K562 (cell line): ENCODE measurements at regions not wholly inside any gene's neighbourhood (a gene's known extent, or its start where the extent isn't known, plus 50 kb on each side); places are given as distances from the start of the nearest gene placed in this dataset.

ENCODE experiments used
- ATAC-seq: fragments of 200-7000 bp; cut with Tn5 transposase; 3 replicates; pipeline ENCODE4 v1.9.1; 2020; ENCODE audit warnings: moderate library complexity
- BruUV-seq: library from RNA; stranded (reverse); fragments of 400-500 nt; replicated peaks from 2 replicates; lab custom pipeline; 2021; lab: Mats Ljungman, UMichigan
- CTCF ChIA-PET: fragments of 300-600 bp; formaldehyde crosslinking; extraction: SDS; loops from one replicate; lab custom pipeline; 2021; ENCODE audit warnings: low intra/inter-chr PET ratio; lab: Yijun Ruan, JAX
- POLR2A ChIA-PET: fragments of 300-600, 350-650 bp; sonication (Branson Sonifier 250); formaldehyde crosslinking; extraction: SDS; loops from one replicate; lab custom pipeline; 2021; ENCODE audit warnings: antibody characterized with exemption, inconsistent platforms; lab: Yijun Ruan, JAX
- DNase-seq, 4 experiments: peaks; one replicate each; pipeline versions ENCODE4 v3.0.0 to v3.0.0-alpha.2; 2011 to 2018; ENCODE audit warnings: low spot score in 3 of 4, mixed read lengths in 3 of 4; ENCODE audit errors: extremely low read depth in 1 of 4
- FAIRE-seq: peaks from 2 replicates; lab custom pipeline; 2011; peaks lifted over from hg19 to GRCh38; lab: Jason Lieb, UNC
- H2AFZ ChIP-seq: 2 replicates; pipeline ENCODE4 v1.6.0; 2011; ENCODE audit warnings: low read depth, low read length, control low read depth, inconsistent platforms
- H3K27ac ChIP-seq: fragments of 200-600 bp; 3 replicates; pipeline ENCODE4 v1.8.0; 2011; ENCODE audit warnings: low read depth, mild to moderate bottlenecking, control low read depth, inconsistent platforms, low read length, moderate library complexity, mixed read lengths; ENCODE audit errors: extremely low read depth
- H3K27me3 ChIP-seq, 2 experiments: fragments of 300-600 bp in 1 of 2; 2 replicates in 1 of 2; 3 replicates in 1 of 2; pipeline versions ENCODE4 v1.6.0 to v1.8.0; 2011; ENCODE audit warnings: inconsistent platforms in 2 of 2, low read length in 2 of 2, mild to moderate bottlenecking in 1 of 2, mixed read lengths in 1 of 2, moderate library complexity in 1 of 2; ENCODE audit not compliant: control insufficient read depth in 2 of 2, insufficient read depth in 2 of 2
- H3K36me3 ChIP-seq: fragments of 300-600 bp; 3 replicates; pipeline ENCODE4 v1.8.0; 2011; ENCODE audit warnings: mild to moderate bottlenecking, low read length, inconsistent platforms; ENCODE audit not compliant: control insufficient read depth, insufficient read depth
- H3K4me1 ChIP-seq, 2 experiments: fragments of 200-600 bp in 1 of 2; replicated peaks in 1 of 2; 2 replicates in 1 of 2; 3 replicates in 1 of 2; pipeline versions ENCODE4 v1.5.1 to v1.8.0; 2011; ENCODE audit warnings: inconsistent platforms in 2 of 2, low read length in 2 of 2, mild to moderate bottlenecking in 1 of 2, mixed read lengths in 1 of 2, moderate library complexity in 1 of 2; ENCODE audit not compliant: control insufficient read depth in 2 of 2, insufficient read depth in 2 of 2
- H3K4me2 ChIP-seq: 2 replicates; pipeline ENCODE4 v1.6.1; 2011; ENCODE audit warnings: low read length, control low read depth, inconsistent platforms, mixed read lengths; ENCODE audit not compliant: insufficient read depth
- H3K4me3 ChIP-seq: fragments of 200-600 bp; sonication (generic), shearing (Covaris generic); 2 replicates; pipeline ENCODE4 v1.5.1; 2016; ENCODE audit warnings: control low read depth, inconsistent platforms
- H3K79me2 ChIP-seq: fragments of 200-600 bp; 3 replicates; pipeline ENCODE4 v1.8.0; 2011; ENCODE audit warnings: low read length, inconsistent platforms; ENCODE audit not compliant: control insufficient read depth, insufficient read depth
- H3K9ac ChIP-seq, 2 experiments: 2 replicates each; pipeline versions ENCODE4 v1.6.0 to v1.6.1; 2011; ENCODE audit warnings: low read depth in 2 of 2, low read length in 2 of 2, control low read depth in 1 of 2, inconsistent platforms in 1 of 2, mild to moderate bottlenecking in 1 of 2, mixed read lengths in 1 of 2; ENCODE audit not compliant: insufficient read depth in 1 of 2
- H3K9me1 ChIP-seq: one replicate; pipeline ENCODE4 v1.6.0; 2011; ENCODE audit warnings: inconsistent platforms, mild to moderate bottlenecking, low read length, moderate library complexity; ENCODE audit not compliant: control insufficient read depth, insufficient read depth
- H3K9me3 ChIP-seq: replicated peaks from 2 replicates; pipeline ENCODE4 v1.5.1; 2011; ENCODE audit warnings: low read depth, low read length, inconsistent platforms; ENCODE audit not compliant: control insufficient read depth, insufficient read depth
- H4K20me1 ChIP-seq: replicated peaks from 2 replicates; pipeline ENCODE4 v1.6.1; 2011; ENCODE audit warnings: low read length, inconsistent platforms, mixed read lengths; ENCODE audit not compliant: control insufficient read depth, insufficient read depth
- CEBPB ChIP-seq: fragments of 450-650 bp; IDR thresholded peaks from 2 replicates; pipeline ENCODE4 v1.6.1; 2016; ENCODE audit warnings: missing genetic modification characterization, missing compliant biosample characterization
- CEBPG ChIP-seq, 3 experiments: fragments of 200-800 bp in 1 of 3; sonication (Bioruptor generic) in 1 of 3; sonication (generic) in 1 of 3; formaldehyde crosslinking in 1 of 3; IDR thresholded peaks in 2 of 3; conservative IDR thresholded peaks in 1 of 3; 2 replicates each; pipeline versions ENCODE4 v1.6.1 to v1.8.0; 2016 to 2022; ENCODE audit warnings: missing compliant biosample characterization in 2 of 3, missing genetic modification characterization in 2 of 3, mild to moderate bottlenecking in 1 of 3, missing genetic modification reagents in 1 of 3
- NR2C2 ChIP-seq, 2 experiments: fragments of 200-800 bp in 1 of 2; sonication (Bioruptor generic) in 1 of 2; sonication (generic) in 1 of 2; formaldehyde crosslinking in 1 of 2; IDR thresholded peaks; 2 replicates each; pipeline versions ENCODE4 v1.6.1 to v1.8.0; 2016 to 2022; ENCODE audit warnings: mild to moderate bottlenecking in 1 of 2, missing compliant biosample characterization in 1 of 2, missing genetic modification characterization in 1 of 2, missing genetic modification reagents in 1 of 2
- RCOR1 ChIP-seq, 2 experiments: IDR thresholded peaks; 2 replicates each; pipeline ENCODE4 v1.6.1; 2012; ENCODE audit warnings: low read depth in 2 of 2, low read length in 2 of 2, borderline replicate concordance in 1 of 2, improper control_type of control experiment in 1 of 2
- WGBS: fragments of 100-300 bp; shearing (Covaris generic); methylation state at CpG from one replicate; pipeline ENCODE4 v1.1.6; 2016; ENCODE audit warnings: low coverage, mixed read lengths; ENCODE audit not compliant: insufficient coverage; ENCODE audit errors: missing lambda C conversion rate; 5-methylcytosine and 5-hydroxymethylcytosine counted together
- in situ Hi-C: fragments of 300-500 bp; cut with MboI; formaldehyde crosslinking; loops from 4 replicates; pipeline ENCODE4 v1.15.0; 2018; ENCODE audit warnings: inconsistent platforms, mixed read lengths
- intact Hi-C: fragments of 100-400 bp; cut with micrococcal nuclease; formaldehyde crosslinking; loops from 2 replicates; pipeline ENCODE4 v1.14.2; 2022

DNA sequence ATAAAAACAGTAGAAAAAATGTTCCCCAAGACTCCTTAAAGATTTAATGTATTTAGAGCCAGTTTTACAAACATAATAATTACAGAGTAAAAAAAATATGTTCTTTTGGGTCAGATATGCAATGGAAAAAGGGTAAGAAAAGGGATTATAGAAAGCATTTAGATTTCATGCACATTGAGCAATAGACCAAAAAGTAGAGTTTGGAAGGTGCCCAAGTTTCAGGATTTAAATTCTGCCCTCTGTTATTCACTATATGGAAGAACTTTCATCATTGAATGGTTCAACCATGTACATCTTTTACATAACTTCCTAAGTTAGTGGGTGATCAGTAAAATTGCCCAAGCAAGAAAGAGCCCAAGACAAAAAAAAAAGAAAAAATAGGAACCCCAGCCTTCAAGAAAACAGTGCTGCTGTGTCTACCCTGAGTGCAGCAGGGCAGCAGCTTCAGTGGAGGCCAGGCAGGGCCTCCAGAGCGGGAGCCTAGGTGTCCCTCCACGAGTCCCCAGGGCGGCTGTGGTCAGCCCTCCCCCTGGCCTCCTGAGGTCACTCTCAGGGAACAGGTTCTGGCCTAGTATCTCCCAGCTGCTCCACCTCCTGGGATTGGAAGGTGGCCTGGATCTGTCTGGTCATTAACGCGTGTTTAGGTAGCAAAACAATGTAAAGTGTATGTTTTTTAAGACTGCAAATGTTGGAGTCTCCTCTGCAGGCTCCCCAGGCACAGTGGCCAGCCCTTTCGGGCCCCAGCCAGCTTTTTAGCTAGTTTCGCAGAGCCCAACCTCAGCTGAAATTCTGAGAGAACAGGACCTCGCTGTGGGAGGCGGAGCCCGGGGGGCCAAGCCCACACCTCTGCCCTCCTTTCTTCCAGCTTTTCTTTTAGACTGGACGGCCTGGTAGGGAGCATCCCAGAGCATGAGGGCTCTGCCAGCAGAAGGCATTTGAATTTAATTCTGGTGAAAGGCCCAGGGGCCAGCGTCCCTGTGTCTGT lies 77.3 kb downstream of the TEX51 start:
- CTCF ChIA-PET = no interaction called here
- H2AFZ ChIP-seq = no peak overlapping the region

More for the DNA sequence above, 77.3 kb downstream of the TEX51 start:
- in situ Hi-C loops = no loop called here
- no peak for FAIRE-seq
- intact Hi-C loops = loop anchor here (10.0 kb wide), 1 partner anchor 451 kb away; no protein-coding TSS in a partner anchor
- POLR2A ChIA-PET = interaction anchor here (1.0 kb wide), 1 partner anchor 10 kb away, joined by 4 read pairs; no protein-coding TSS in a partner anchor
- no peak for DNase-seq
- Histone ChIP-seq H3K27me3 (peaks cover 15 to 75% of the 10 kb centered on the region in 2 experiments), H3K27ac (no peak overlapping the region), H3K9me1 (no peaks in the 10 kb centered on the region), H3K36me3 (no peaks in the 10 kb centered on the region), H3K9me3 (no peaks in the 10 kb centered on the region), H3K4me1 (peaks cover 0 to 27% of the 10 kb centered on the region in 2 experiments; a peak in 2 of 5 replicates), H3K9ac (no peak overlapping the region), H3K4me3 (no peak overlapping the region), H3K4me2 (no peak overlapping the region), H3K79me2 (no peaks in the 10 kb centered on the region), H4K20me1 (0 out of 2 replicates have a peak, but pooled peaks cover 4% of the 10 kb centered on the region)
- ATAC-seq = no peak
- TF ChIP-seq NR2C2 (CRISPR knock-in tag; IDR thresholded peaks at IDR 0.05) (no peak), NR2C2 (tag; IDR thresholded peaks at IDR 0.05) (0 out of 2 replicates have a peak, but pooled peaks have one; percentile 18), CEBPB (tag) (0 out of 2 replicates have a peak, but pooled peaks have one; percentile 23), RCOR1 (IDR thresholded peaks at IDR 0.05; ENCODE audit: borderline replicate concordance in 1 of 2, low read depth in 2 of 2, low read length in 2 of 2) (no peak), CEBPG (CRISPR knock-in tag; IDR thresholded peaks at IDR 0.05) (no peak), CEBPG (tag; conservative IDR thresholded peaks at IDR 0.05 in 1 of 2, IDR thresholded peaks at IDR 0.05 in 1 of 2) (peak in 1 of 2 experiments; percentile 43; a peak in 2 of 4 replicates)
- WGBS = 4% methylated on average over 12 of the region's 12 CpGs
- no TSS peak for BruUV-seq
